ENCODE measurements at regions not wholly inside any gene's neighbourhood (a gene's known extent, or its start where the extent isn't known, plus 50 kb on each side); places are given as distances from the start of the nearest gene placed in this dataset.

- TF ChIP-seq KDM4A (IDR thresholded peaks at IDR 0.05; ENCODE audit: low read depth, low read length, severe bottlenecking) (no peak), HDAC6 (IDR thresholded peaks at IDR 0.05; ENCODE audit: low read depth, low read length) (no peak), POLR2A (IDR thresholded peaks at IDR 0.05; ENCODE audit: control extremely low read depth in 1 of 2, low read depth in 2 of 2, low read length in 2 of 2) (no peak), HDAC2 (IDR thresholded peaks at IDR 0.05; ENCODE audit: borderline replicate concordance in 1 of 2, low read depth in 2 of 2, low read length in 2 of 2) (no peak), CEBPB (IDR thresholded peaks at IDR 0.05; ENCODE audit: low read depth, low read length) (no peak), ATF3 (IDR thresholded peaks at IDR 0.05; ENCODE audit: insufficient read depth, low read depth, low read length) (no peak), RNF2 (IDR thresholded peaks at IDR 0.05; ENCODE audit: borderline replicate concordance, low read depth, low read length, missing control alignments, poor library complexity, severe bottlenecking) (no peak)
Observed at GRCh38 chr14:88987516-88987915, 163.1 kb downstream of the TTC8 start (continued).

Data from H1 (cell line).